WTC11 (cell line): ENCODE measurements at regions not wholly inside any gene's neighbourhood (a gene's known extent, or its start where the extent isn't known, plus 50 kb on each side); places are given as distances from the start of the nearest gene placed in this dataset.
"Not testable (repeated sequence)": the region's sequence is repeated elsewhere in the genome, so short reads cannot be mapped to it uniquely, and the experiment has no call there.

Experiments used
- ATF2 ChIP-seq: sonication (generic); formaldehyde crosslinking; IDR thresholded peaks from 2 replicates; pipeline ENCODE4 v1.8.1; 2022; ENCODE audit warnings: low read depth, missing genetic modification reagents, borderline replicate concordance
- CREB1 ChIP-seq: sonication (generic); formaldehyde crosslinking; IDR thresholded peaks from 2 replicates; pipeline ENCODE4 v1.8.0; 2023; ENCODE audit warnings: mild to moderate bottlenecking, missing genetic modification reagents
- CTCF ChIP-seq: fragments of 200-600 bp; IDR thresholded peaks from 2 replicates; pipeline ENCODE4 v1.8.0; 2022; ENCODE audit warnings: antibody characterized with exemption
- FOXJ3 ChIP-seq: sonication (generic); formaldehyde crosslinking; IDR thresholded peaks from 2 replicates; pipeline ENCODE4 v1.9.0; 2021; ENCODE audit warnings: missing genetic modification reagents, mild to moderate bottlenecking, borderline replicate concordance
- GABPB1 ChIP-seq: sonication (generic); formaldehyde crosslinking; IDR thresholded peaks from 2 replicates; pipeline ENCODE4 v1.8.1; 2023; ENCODE audit warnings: mild to moderate bottlenecking, missing genetic modification reagents
- HMGXB4 ChIP-seq: sonication (generic); formaldehyde crosslinking; IDR thresholded peaks from 2 replicates; pipeline ENCODE4 v1.8.1; 2023; ENCODE audit warnings: mild to moderate bottlenecking, moderate library complexity, missing genetic modification reagents
- MXD4 ChIP-seq: fragments of 250-450 bp; sonication (Bioruptor Pico); IDR thresholded peaks from 2 replicates; pipeline ENCODE4 v1.8.0; 2021; ENCODE audit warnings: mild to moderate bottlenecking, moderate library complexity, borderline replicate concordance
- MYBL2 ChIP-seq: sonication (generic); formaldehyde crosslinking; IDR thresholded peaks from 2 replicates; pipeline ENCODE4 v1.8.1; 2023; ENCODE audit warnings: mild to moderate bottlenecking, moderate library complexity, missing genetic modification reagents
- PRDM15 ChIP-seq: sonication (generic); formaldehyde crosslinking; IDR thresholded peaks from 2 replicates; pipeline ENCODE4 v1.8.0; 2022; ENCODE audit warnings: missing genetic modification reagents
- RELA ChIP-seq: sonication (generic); formaldehyde crosslinking; IDR thresholded peaks from 2 replicates; pipeline ENCODE4 v1.8.1; 2022; ENCODE audit warnings: missing genetic modification reagents, mild to moderate bottlenecking, borderline replicate concordance
- RORB ChIP-seq: fragments of 250-450 bp; sonication (Bioruptor Pico); IDR thresholded peaks from 2 replicates; pipeline ENCODE4 v1.9.0; 2021; ENCODE audit warnings: mild to moderate bottlenecking
- TP53 ChIP-seq: sonication (generic); formaldehyde crosslinking; IDR thresholded peaks from 2 replicates; pipeline ENCODE4 v1.8.1; 2023; ENCODE audit warnings: mild to moderate bottlenecking, missing genetic modification reagents
- USF2 ChIP-seq: sonication (generic); formaldehyde crosslinking; IDR thresholded peaks from 2 replicates; pipeline ENCODE4 v1.8.1; 2023; ENCODE audit warnings: mild to moderate bottlenecking, missing genetic modification reagents, moderate library complexity
- ZNF512 ChIP-seq: sonication (generic); formaldehyde crosslinking; IDR thresholded peaks from 2 replicates; pipeline ENCODE4 v1.8.1; 2022; ENCODE audit warnings: missing genetic modification reagents, borderline replicate concordance

- TF ChIP-seq RELA (CRISPR knock-in tag); CTCF; GABPB1 (CRISPR knock-in tag); FOXJ3 (CRISPR knock-in tag); MXD4; TP53 (CRISPR knock-in tag); HMGXB4 (CRISPR knock-in tag); RORB (CRISPR knock-in tag); ZNF512 (CRISPR knock-in tag); ATF2 (CRISPR knock-in tag); CREB1 (CRISPR knock-in tag); USF2 (CRISPR knock-in tag); PRDM15; MYBL2: not testable (repeated sequence)
Observed at GRCh38 chr2:179365561-179365960, 100.9 kb upstream of the SESTD1 start.
